Activated naive CD8-positive, alpha-beta T cell (primary cell): ENCODE measurements at regions not wholly inside any gene's neighbourhood (a gene's known extent, or its start where the extent isn't known, plus 50 kb on each side); places are given as distances from the start of the nearest gene placed in this dataset.

Source experiments
- H3K27ac Mint-ChIP-seq: one replicate; pipeline ENCODE4 v1.8.0; 2021; ENCODE audit warnings: mixed read lengths
- H3K27me3 Mint-ChIP-seq: one replicate; pipeline ENCODE4 v1.8.0; 2021; ENCODE audit warnings: mixed read lengths
- H3K36me3 Mint-ChIP-seq: one replicate; pipeline ENCODE4 v1.8.0; 2021; ENCODE audit warnings: mixed read lengths
- H3K4me1 Mint-ChIP-seq: one replicate; pipeline ENCODE4 v1.8.0; 2021; ENCODE audit warnings: low read depth, mixed read lengths
- H3K4me3 Mint-ChIP-seq: one replicate; pipeline ENCODE4 v1.8.0; 2021; ENCODE audit warnings: mild to moderate bottlenecking, mixed read lengths
- H3K9me3 Mint-ChIP-seq: one replicate; pipeline ENCODE4 v1.8.0; 2021; ENCODE audit warnings: low read depth, mixed read lengths

DNA sequence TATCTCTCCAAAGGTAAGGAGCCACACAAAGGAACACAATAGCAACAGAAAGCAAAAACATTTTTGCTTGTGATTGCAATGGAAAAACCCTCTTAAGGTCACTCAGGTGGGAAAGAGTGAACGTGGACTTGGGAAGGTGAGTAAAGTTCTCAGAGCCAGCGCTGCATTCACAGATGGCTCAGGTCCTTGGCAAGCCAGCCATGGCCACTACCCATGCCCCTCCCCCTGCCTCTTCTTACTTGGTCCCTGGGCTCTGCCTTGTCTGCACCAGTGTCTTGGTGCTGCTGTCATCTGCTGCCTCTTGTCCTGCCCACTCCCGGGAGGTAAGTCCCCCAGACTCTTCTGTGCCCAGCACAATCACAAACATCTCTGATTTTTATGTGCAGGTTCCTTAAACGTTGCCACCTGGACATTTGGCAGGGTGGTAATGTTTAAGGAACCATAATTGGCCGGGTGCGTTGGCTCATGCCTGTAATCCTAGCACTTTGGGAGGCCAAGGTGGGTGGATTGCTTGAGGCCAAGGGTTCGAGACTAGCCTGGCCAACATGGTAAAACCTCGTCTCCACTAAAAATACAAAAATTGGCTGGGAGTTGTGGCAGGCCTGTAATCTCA is 74.6 kb downstream of the FEM1C start:
- H3K27ac Mint-ChIP-seq, result no peak overlapping the region
- H3K36me3 Mint-ChIP-seq, result no peaks in the 10 kb centered on the region
- no peaks in the 10 kb centered on the region for H3K9me3 Mint-ChIP-seq
- no peak overlapping the region for H3K4me3 Mint-ChIP-seq
- H3K27me3 Mint-ChIP-seq, result peaks cover 6% of the 10 kb centered on the region
- no peaks in the 10 kb centered on the region for H3K4me1 Mint-ChIP-seq

DNA sequence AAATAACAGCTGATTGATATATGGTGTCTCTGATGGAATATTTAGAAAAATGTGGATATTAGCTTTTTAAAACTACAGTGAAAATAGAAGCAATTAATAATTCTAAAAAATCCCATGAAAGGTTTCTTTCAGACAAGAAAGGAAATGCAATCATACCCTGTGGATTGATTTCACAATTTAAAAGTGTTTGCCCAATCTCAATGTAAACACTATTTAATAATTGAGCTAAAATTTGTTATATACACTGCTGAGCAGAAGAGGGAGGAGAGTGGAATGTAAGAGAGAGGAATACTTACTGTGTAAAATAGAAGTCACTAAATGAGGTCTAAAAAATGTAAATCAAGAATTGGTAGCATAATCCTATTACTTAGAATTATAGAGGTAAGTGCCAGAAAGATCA is 76.9 kb downstream of the FEM1C start:
- Mint-ChIP-seq H3K36me3 (no peaks in the 10 kb centered on the region), H3K27ac (no peak overlapping the region), H3K27me3 (peaks cover 13% of the 10 kb centered on the region), H3K9me3 (no peaks in the 10 kb centered on the region), H3K4me1 (no peaks in the 10 kb centered on the region), H3K4me3 (no peak overlapping the region)

GRCh38 chr5:115465431-115465830 is 79.1 kb downstream of the FEM1C start:
- no peak overlapping the region for H3K4me3 Mint-ChIP-seq
- no peaks in the 10 kb centered on the region for H3K9me3 Mint-ChIP-seq
- no peak overlapping the region for H3K27ac Mint-ChIP-seq
- no peaks in the 10 kb centered on the region for H3K36me3 Mint-ChIP-seq
- H3K27me3 Mint-ChIP-seq, result peaks cover 18% of the 10 kb centered on the region
- peaks cover 8% of the 10 kb centered on the region for H3K4me1 Mint-ChIP-seq

- no peaks in the 10 kb centered on the region for H3K36me3 Mint-ChIP-seq
- peaks cover 8% of the 10 kb centered on the region for H3K4me1 Mint-ChIP-seq
- no peak overlapping the region for H3K4me3 Mint-ChIP-seq
- H3K27ac Mint-ChIP-seq, result no peak overlapping the region
- no peaks in the 10 kb centered on the region for H3K9me3 Mint-ChIP-seq
- peaks cover 16% of the 10 kb centered on the region for H3K27me3 Mint-ChIP-seq
Observed at GRCh38 chr5:115463983-115464382, 80.6 kb downstream of the FEM1C start.

DNA sequence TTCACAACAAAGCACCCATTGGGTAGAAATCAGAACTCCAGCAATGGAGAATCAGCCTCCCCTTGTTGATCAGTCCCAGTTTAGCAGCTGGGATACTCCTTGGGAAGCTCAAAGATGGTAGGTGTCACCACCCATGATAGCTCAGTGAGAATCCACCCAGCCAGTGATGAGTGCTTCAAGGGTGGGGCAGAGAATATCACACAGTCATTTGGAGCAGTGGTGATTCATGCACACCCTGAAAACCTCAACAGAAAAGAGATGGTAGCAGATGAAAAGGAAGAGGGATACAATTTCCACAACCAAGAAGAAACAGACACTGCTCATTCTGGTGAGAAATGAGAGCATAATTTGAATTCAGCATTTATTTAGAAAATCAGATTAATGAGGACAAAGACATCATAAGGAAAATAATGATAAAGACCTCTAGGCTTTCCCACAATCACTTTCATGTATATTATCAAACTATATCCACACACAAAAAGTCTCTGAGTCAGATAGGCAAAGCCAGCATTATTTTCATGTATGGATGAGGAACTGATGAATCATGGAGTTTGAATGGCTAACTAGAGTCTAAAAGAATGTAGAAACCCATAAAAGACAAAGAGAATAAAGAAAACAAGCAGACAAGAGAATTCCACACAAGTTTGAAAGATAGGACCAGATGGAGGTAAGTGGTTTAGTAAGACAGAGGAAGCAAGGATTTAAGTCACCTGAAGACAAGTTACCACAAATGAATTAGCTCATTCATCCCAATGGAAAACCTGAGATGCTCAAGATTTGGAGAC is 82.9 kb downstream of the FEM1C start:
- Mint-ChIP-seq H3K4me3 (no peak overlapping the region), H3K27ac (peak overlapping the region; percentile 70), H3K36me3 (no peaks in the 10 kb centered on the region), H3K27me3 (peaks cover 13% of the 10 kb centered on the region), H3K9me3 (no peaks in the 10 kb centered on the region), H3K4me1 (peaks cover 8% of the 10 kb centered on the region)

GRCh38 chr5:115461093-115461492 is 83.5 kb downstream of the FEM1C start:
- no peaks in the 10 kb centered on the region for H3K36me3 Mint-ChIP-seq
- no peak overlapping the region for H3K4me3 Mint-ChIP-seq
- peak overlapping the region; percentile 70 for H3K27ac Mint-ChIP-seq
- H3K9me3 Mint-ChIP-seq, result no peaks in the 10 kb centered on the region
- H3K27me3 Mint-ChIP-seq, result peaks cover 14% of the 10 kb centered on the region
- peaks cover 8% of the 10 kb centered on the region for H3K4me1 Mint-ChIP-seq

DNA sequence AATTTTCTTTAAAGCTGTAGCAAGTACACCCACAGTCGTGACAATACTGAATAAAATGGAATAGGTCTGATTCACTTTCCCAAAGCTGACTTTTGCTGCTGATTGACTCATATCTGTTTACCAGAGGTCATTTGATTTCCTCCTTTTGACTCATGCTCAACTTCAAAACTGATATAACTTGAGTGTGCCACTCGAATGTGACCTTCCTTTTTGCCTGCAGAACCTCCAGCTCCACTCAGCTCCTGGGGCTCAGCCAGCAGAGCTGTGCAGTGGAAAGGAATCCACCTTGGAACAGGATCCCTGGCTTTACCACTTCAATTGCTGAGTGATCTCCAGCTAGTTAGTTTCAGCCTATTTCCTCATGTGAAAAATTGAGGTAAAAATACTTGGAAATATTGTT is 84.1 kb downstream of the FEM1C start:
- no peaks in the 10 kb centered on the region for H3K36me3 Mint-ChIP-seq
- no peaks in the 10 kb centered on the region for H3K9me3 Mint-ChIP-seq
- H3K4me3 Mint-ChIP-seq, result no peak overlapping the region
- no peak overlapping the region for H3K27ac Mint-ChIP-seq
- H3K27me3 Mint-ChIP-seq, result peaks cover 16% of the 10 kb centered on the region
- peaks cover 8% of the 10 kb centered on the region for H3K4me1 Mint-ChIP-seq

GRCh38 chr5:115459855-115460341 is 84.7 kb downstream of the FEM1C start:
- Mint-ChIP-seq H3K27me3 (peaks cover 16% of the 10 kb centered on the region), H3K4me3 (no peak overlapping the region)

GRCh38 chr5:115458416-115458815 is 86.2 kb downstream of the FEM1C start:
- H3K36me3 Mint-ChIP-seq, result no peaks in the 10 kb centered on the region
- H3K4me1 Mint-ChIP-seq, result peaks cover 8% of the 10 kb centered on the region
- H3K4me3 Mint-ChIP-seq, result no peak overlapping the region
- no peaks in the 10 kb centered on the region for H3K9me3 Mint-ChIP-seq
- H3K27ac Mint-ChIP-seq, result no peak overlapping the region
- H3K27me3 Mint-ChIP-seq, result peaks cover 11% of the 10 kb centered on the region

More at GRCh38 chr5:115459855-115460341, 84.7 kb downstream of the FEM1C start:
- Mint-ChIP-seq H3K27ac (no peak overlapping the region), H3K36me3 (no peaks in the 10 kb centered on the region), H3K9me3 (no peaks in the 10 kb centered on the region), H3K4me1 (peaks cover 8% of the 10 kb centered on the region)

- Mint-ChIP-seq H3K4me1 (peaks cover 8% of the 10 kb centered on the region), H3K36me3 (no peaks in the 10 kb centered on the region), H3K27me3 (peaks cover 10% of the 10 kb centered on the region), H3K9me3 (no peaks in the 10 kb centered on the region), H3K27ac (no peak overlapping the region), H3K4me3 (no peak overlapping the region)
Observed at GRCh38 chr5:115458003-115458409, 86.6 kb downstream of the FEM1C start.

GRCh38 chr5:115457571-115457970 is 87.0 kb downstream of the FEM1C start:
- Mint-ChIP-seq H3K9me3 (no peaks in the 10 kb centered on the region), H3K27me3 (peaks cover 10% of the 10 kb centered on the region), H3K36me3 (no peaks in the 10 kb centered on the region), H3K4me1 (peaks cover 8% of the 10 kb centered on the region), H3K4me3 (no peak overlapping the region), H3K27ac (no peak overlapping the region)

GRCh38 chr5:115456539-115457040 is 88.0 kb downstream of the FEM1C start:
- Mint-ChIP-seq H3K27me3 (peaks cover 4% of the 10 kb centered on the region), H3K4me3 (no peak overlapping the region), H3K36me3 (no peaks in the 10 kb centered on the region), H3K9me3 (no peaks in the 10 kb centered on the region), H3K27ac (no peak overlapping the region), H3K4me1 (peaks cover 3% of the 10 kb centered on the region)

GRCh38 chr5:115456056-115456455 is 88.5 kb downstream of the FEM1C start:
- Mint-ChIP-seq H3K36me3 (no peaks in the 10 kb centered on the region), H3K4me1 (no peaks in the 10 kb centered on the region), H3K9me3 (no peaks in the 10 kb centered on the region), H3K27ac (no peak overlapping the region), H3K4me3 (no peak overlapping the region), H3K27me3 (peaks cover 4% of the 10 kb centered on the region)

- Mint-ChIP-seq H3K4me1 (no peaks in the 10 kb centered on the region), H3K27ac (no peak overlapping the region), H3K4me3 (no peak overlapping the region), H3K27me3 (peaks cover 4% of the 10 kb centered on the region), H3K9me3 (no peaks in the 10 kb centered on the region), H3K36me3 (no peaks in the 10 kb centered on the region)
Observed at GRCh38 chr5:115455301-115455707, 89.3 kb downstream of the FEM1C start.

DNA sequence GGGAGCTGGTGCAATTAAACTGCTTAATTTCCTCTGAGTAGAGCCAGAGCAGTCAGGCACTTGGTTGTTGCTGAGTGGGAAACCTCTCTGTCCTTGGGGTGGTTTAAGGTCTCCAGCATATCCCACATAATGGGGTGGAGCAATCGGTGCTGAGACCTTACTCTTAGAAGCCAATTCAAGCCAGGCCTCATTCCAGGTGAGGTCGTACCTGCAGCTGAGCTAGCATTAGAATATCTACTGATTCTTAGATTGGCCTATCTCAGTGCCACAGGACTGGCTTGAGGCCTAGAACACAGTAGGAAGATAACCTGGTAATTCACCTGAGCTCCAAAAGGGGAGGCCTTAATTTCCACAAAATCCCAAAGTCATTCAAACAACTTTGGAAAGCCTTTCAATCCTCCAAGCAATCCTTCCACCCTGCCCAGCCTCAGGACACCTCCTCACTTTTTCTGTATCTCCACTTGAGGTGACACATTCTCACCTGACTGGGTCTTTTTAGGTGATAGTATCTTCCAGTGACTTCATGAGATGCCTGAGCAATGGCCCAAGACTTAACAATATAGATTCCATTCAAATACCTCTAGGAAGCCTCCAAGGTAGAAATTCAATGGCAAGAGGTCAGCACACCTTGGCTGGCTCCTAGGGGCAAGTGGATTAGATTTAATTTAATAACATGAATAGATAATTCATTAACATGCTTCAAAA is 91.0 kb downstream of the FEM1C start:
- no peaks in the 10 kb centered on the region for H3K36me3 Mint-ChIP-seq

More for the DNA sequence above, 91.0 kb downstream of the FEM1C start:
- H3K27me3 Mint-ChIP-seq, result peaks cover 4% of the 10 kb centered on the region
- no peaks in the 10 kb centered on the region for H3K4me1 Mint-ChIP-seq
- H3K4me3 Mint-ChIP-seq, result no peak overlapping the region
- H3K27ac Mint-ChIP-seq, result no peak overlapping the region
- H3K9me3 Mint-ChIP-seq, result no peaks in the 10 kb centered on the region
